Effector memory CD4-positive, alpha-beta T cell (primary cell): ENCODE measurements at regions not wholly inside any gene's neighbourhood (a gene's known extent, or its start where the extent isn't known, plus 50 kb on each side); places are given as distances from the start of the nearest gene placed in this dataset.
"Not testable (repeated sequence)": the region's sequence is repeated elsewhere in the genome, so short reads cannot be mapped to it uniquely, and the experiment has no call there.

Experiments
- DNase-seq, 3 donors: peaks; one replicate each; pipeline ENCODE4 v3.0.0-alpha.2; 2020
- H3K27ac ChIP-seq: 2 replicates; pipeline ENCODE4 v1.7.0; 2013; ENCODE audit warnings: mild to moderate bottlenecking, low read length, moderate library complexity; ENCODE audit not compliant: insufficient read depth, poor library complexity, severe bottlenecking
- H3K27me3 ChIP-seq: replicated peaks from 2 replicates; pipeline ENCODE4 v1.7.0; 2013; ENCODE audit warnings: mild to moderate bottlenecking, low read length; ENCODE audit not compliant: insufficient read depth, control insufficient read depth, poor library complexity, severe bottlenecking
- H3K36me3 ChIP-seq: 2 replicates; pipeline ENCODE4 v1.7.0; 2013; ENCODE audit warnings: mild to moderate bottlenecking, low read length, moderate library complexity; ENCODE audit not compliant: control insufficient read depth, insufficient read depth
- H3K4me1 ChIP-seq: 2 replicates; pipeline ENCODE4 v1.7.0; 2013; ENCODE audit warnings: low read length, mild to moderate bottlenecking; ENCODE audit not compliant: control insufficient read depth, insufficient read depth, poor library complexity, severe bottlenecking
- H3K4me3 ChIP-seq: 2 replicates; pipeline ENCODE4 v1.7.0; 2013; ENCODE audit warnings: low read length, low read depth, mild to moderate bottlenecking; ENCODE audit not compliant: insufficient read depth, poor library complexity, severe bottlenecking
- H3K9me3 ChIP-seq: 2 replicates; pipeline ENCODE4 v1.7.0; 2013; ENCODE audit warnings: mild to moderate bottlenecking, low read length, moderate library complexity; ENCODE audit not compliant: control insufficient read depth

GRCh38 chr9:97182532-97182931 lies 124.9 kb upstream of the CCDC180 start:
- H3K27me3 ChIP-seq, H3K4me3 ChIP-seq, H3K4me1 ChIP-seq, H3K9me3 ChIP-seq, DNase-seq, H3K27ac ChIP-seq, H3K36me3 ChIP-seq: not testable (repeated sequence)

GRCh38 chr9:97179616-97180015 lies 127.8 kb upstream of the CCDC180 start:
- no peak overlapping the region for H3K27ac ChIP-seq
- no peak overlapping the region for H3K4me3 ChIP-seq
- no peaks in the 10 kb centered on the region for H3K9me3 ChIP-seq
- H3K4me1 ChIP-seq, result no peaks in the 10 kb centered on the region
- no peak for DNase-seq
- no peaks in the 10 kb centered on the region for H3K27me3 ChIP-seq
- H3K36me3 ChIP-seq, result no peaks in the 10 kb centered on the region

DNA sequence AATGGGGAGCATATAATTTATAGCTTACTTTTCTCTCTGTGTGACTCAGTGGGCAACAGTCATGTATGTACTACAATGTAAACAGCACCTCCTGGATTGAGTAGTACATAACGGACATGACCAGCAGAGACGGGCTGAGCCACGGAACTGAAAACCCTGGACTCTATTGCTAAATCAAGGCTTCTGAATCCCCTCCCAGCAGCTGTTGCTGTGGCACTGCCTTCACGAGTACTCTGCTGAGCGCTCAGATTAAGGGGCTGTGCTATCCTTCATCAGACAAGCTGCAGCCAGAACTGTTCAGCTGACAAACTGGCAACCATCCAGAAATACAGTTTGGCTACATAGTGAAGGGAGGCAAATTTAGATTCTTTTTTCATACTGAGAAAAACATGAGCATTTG lies 131.3 kb upstream of the CCDC180 start:
- H3K27me3 ChIP-seq, result no peaks in the 10 kb centered on the region
- H3K27ac ChIP-seq, result no peak overlapping the region
- no peaks in the 10 kb centered on the region for H3K4me1 ChIP-seq
- DNase-seq, result no peak
- no peaks in the 10 kb centered on the region for H3K36me3 ChIP-seq
- H3K9me3 ChIP-seq, result no peaks in the 10 kb centered on the region
- H3K4me3 ChIP-seq, result no peak overlapping the region

GRCh38 chr9:97168174-97168573 lies 129.2 kb upstream of the CTSV start:
- H3K4me1 ChIP-seq, DNase-seq, H3K27ac ChIP-seq, H3K27me3 ChIP-seq, H3K9me3 ChIP-seq, H3K36me3 ChIP-seq, H3K4me3 ChIP-seq: not testable (repeated sequence)

DNA sequence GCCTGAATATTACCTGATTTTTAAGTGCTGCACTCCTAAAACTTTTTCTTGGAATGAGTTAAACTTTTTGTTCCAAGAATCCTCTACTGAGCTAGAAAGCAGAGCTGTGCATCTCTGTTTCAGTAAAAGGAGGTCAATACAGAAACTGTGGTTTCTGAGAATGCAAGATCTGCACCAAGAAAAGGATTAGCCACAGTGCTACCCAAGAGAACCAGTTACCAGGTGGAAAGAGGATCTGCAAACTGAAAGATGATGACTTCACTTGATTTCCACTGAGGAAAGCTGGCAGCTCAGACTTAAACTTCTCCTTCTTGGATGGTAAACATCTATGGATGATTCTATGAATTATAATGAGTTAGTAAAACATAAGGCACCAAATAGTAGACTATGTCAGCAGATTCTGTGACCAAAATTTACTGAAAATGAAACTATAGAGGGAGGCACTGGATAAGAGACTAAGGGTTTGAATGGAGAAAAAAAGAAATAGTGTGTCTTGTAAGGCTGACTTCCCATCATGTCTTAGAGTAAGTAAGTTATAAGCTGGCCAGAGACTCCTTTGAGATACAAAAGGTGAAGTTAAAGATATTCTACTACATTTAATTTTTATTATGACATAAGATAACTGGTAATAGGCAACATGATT lies 127.7 kb upstream of the CTSV start:
- not testable (repeated sequence) for H3K27ac ChIP-seq, H3K4me3 ChIP-seq, H3K4me1 ChIP-seq, H3K9me3 ChIP-seq, DNase-seq, H3K27me3 ChIP-seq, H3K36me3 ChIP-seq

DNA sequence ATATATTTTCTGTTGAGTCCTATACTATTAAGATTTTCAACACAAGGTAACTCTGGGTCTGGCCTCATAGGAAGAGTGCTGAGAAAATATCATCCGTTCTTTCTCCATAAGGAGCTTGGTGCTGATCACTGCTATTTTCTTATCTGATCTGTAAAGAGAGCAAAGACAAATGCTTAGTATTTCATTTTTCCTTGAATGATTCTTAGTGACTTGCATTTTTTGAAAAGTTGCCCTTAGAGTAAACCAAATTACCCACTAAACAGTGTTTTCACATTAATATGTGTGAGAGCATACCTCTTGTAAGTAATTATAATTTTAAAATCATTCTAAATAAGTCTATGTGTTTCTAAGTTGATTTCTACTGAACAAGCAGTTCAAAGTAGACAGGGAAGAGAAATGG lies 121.3 kb upstream of the CTSV start:
- Histone ChIP-seq H3K9me3 (no peaks in the 10 kb centered on the region), H3K36me3 (no peaks in the 10 kb centered on the region), H3K27me3 (no peaks in the 10 kb centered on the region), H3K4me1 (no peaks in the 10 kb centered on the region), H3K27ac (no peak overlapping the region), H3K4me3 (no peak overlapping the region)
- DNase-seq, result no peak

DNA sequence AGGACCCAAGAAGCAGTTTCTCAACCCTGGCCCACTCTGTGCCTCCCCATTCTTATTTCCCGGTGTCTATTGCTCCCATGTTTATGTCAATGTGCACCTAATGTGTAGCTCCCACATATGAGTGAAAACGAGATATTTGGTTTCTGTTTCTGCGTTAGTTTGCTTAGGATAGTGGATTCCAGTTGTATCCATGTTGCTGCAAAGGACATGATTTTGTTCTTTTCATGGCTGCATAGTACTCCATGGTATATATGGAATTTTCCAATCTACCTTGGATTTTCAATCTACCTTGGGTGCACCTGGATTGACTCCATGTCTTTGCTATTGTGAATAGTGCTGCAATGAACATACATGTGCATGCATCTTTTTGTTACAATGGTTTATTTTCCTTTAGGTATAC lies 119.8 kb upstream of the CTSV start:
- not testable (repeated sequence) for H3K36me3 ChIP-seq, H3K4me1 ChIP-seq, H3K9me3 ChIP-seq, H3K27me3 ChIP-seq, H3K27ac ChIP-seq, DNase-seq, H3K4me3 ChIP-seq

- not testable (repeated sequence) for H3K27ac ChIP-seq, H3K9me3 ChIP-seq, H3K36me3 ChIP-seq, DNase-seq, H3K4me3 ChIP-seq, H3K27me3 ChIP-seq, H3K4me1 ChIP-seq
These were observed 116.5 kb upstream of the CTSV start for GRCh38 chr9:97155441-97155840.

DNA sequence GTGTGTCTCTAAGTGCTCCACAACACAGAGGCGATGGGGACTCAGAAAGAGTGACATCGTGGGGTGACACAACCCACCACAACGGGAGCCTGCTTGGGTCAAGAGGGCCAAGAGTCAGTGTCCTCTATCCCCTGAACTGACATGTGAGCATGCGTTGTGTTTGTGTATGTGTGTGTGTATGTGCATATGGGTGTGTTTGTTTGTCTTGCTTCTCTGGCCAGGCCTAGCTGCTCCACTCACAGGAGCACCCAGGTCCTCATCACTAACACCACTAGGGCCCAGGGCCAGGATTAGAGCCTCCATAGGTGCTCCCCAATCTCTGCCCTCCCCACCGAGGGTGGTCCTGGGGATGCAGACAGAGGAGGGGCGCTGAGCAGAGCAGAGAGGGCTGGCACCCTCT lies 115.0 kb upstream of the CTSV start:
- Histone ChIP-seq H3K36me3 (no peaks in the 10 kb centered on the region), H3K9me3 (no peaks in the 10 kb centered on the region), H3K27ac (no peak overlapping the region), H3K4me1 (no peaks in the 10 kb centered on the region), H3K4me3 (no peak overlapping the region), H3K27me3 (no peaks in the 10 kb centered on the region)
- no peak for DNase-seq

DNA sequence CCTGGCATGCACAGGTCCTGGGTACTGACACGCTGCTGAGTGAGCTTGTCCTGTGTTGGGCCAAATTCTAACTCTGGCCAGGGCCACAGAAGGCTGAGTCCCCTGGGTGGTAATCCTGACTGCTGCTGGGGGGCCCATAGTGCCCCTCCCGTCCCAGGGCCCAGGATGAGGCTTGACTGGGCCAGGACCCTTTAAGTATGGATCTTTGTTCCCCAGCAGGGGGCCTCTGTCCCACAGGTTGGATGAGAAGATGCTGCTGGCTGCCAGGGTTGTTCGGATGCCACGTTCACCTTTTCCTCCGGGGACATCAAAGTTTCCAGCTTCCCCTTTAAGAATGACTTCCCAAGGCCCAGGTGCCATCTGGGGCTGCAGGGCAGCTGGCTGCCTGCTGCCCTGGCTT lies 114.2 kb upstream of the CTSV start:
- not testable (repeated sequence) for DNase-seq, H3K36me3 ChIP-seq, H3K27ac ChIP-seq, H3K4me3 ChIP-seq, H3K9me3 ChIP-seq, H3K27me3 ChIP-seq, H3K4me1 ChIP-seq

- H3K4me3 ChIP-seq, H3K27ac ChIP-seq, DNase-seq, H3K4me1 ChIP-seq, H3K9me3 ChIP-seq, H3K27me3 ChIP-seq, H3K36me3 ChIP-seq: not testable (repeated sequence)
These were observed 111.5 kb upstream of the CTSV start for GRCh38 chr9:97150471-97150870.
